IMR-90 (cell line): ENCODE measurements at regions not wholly inside any gene's neighbourhood (a gene's known extent, or its start where the extent isn't known, plus 50 kb on each side); places are given as distances from the start of the nearest gene placed in this dataset.

Experiments used
- ATAC-seq: fragments of 200-7000 bp; cut with Tn5 transposase; 2 replicates; pipeline ENCODE4 v1.9.1; 2020; ENCODE audit warnings: low read depth, mild to moderate bottlenecking, moderate library complexity
- BruUV-seq: library from RNA; stranded (reverse); fragments of 400-500 nt; replicated peaks from 2 replicates; lab custom pipeline; 2021; lab: Mats Ljungman, UMichigan
- CTCF ChIA-PET: fragments of 300-600 bp; formaldehyde crosslinking; extraction: SDS; loops from one replicate; lab custom pipeline; 2021; ENCODE audit warnings: antibody characterized with exemption; lab: Yijun Ruan, JAX
- POLR2A ChIA-PET: fragments of 300-600 bp; sonication (Branson Sonifier 250); formaldehyde crosslinking; loops from one replicate; lab custom pipeline; 2022; ENCODE audit warnings: antibody characterized with exemption; ENCODE audit not compliant: unreplicated experiment; lab: Charles Lee
- DNase-seq: peaks from one replicate; pipeline ENCODE4 v3.0.0; 2013
- H2AFZ ChIP-seq: replicated peaks from 2 replicates; pipeline ENCODE3; 2013; ENCODE audit warnings: low read length, mild to moderate bottlenecking; ENCODE audit not compliant: poor library complexity
- H2AK5ac ChIP-seq: 2 replicates; pipeline ENCODE4 v1.6.1; 2013; ENCODE audit warnings: low read depth, low read length, inconsistent platforms
- H2AK9ac ChIP-seq: replicated peaks from 2 replicates; pipeline ENCODE3; 2013; ENCODE audit warnings: mild to moderate bottlenecking, low read depth, low read length, moderate library complexity; ENCODE audit not compliant: poor library complexity
- H2BK120ac ChIP-seq: 2 replicates; pipeline ENCODE4 v1.6.1; 2013; ENCODE audit warnings: low read depth, low read length, inconsistent platforms
- H2BK15ac ChIP-seq: 3 replicates; pipeline ENCODE4 v1.6.1; 2013; ENCODE audit warnings: low read depth, low read length, inconsistent platforms
- H2BK20ac ChIP-seq: 2 replicates; pipeline ENCODE4 v1.6.1; 2013; ENCODE audit warnings: low read depth, mild to moderate bottlenecking, inconsistent platforms, low read length, moderate library complexity
- H2BK5ac ChIP-seq: 2 replicates; pipeline ENCODE4 v1.6.1; 2013; ENCODE audit warnings: mild to moderate bottlenecking, low read depth, low read length, inconsistent platforms; ENCODE audit not compliant: poor library complexity, severe bottlenecking
- H3K14ac ChIP-seq: replicated peaks from 2 replicates; pipeline ENCODE4 v1.6.1; 2013; ENCODE audit warnings: low read depth, low read length, inconsistent platforms
- H3K18ac ChIP-seq: 2 replicates; pipeline ENCODE4 v1.6.1; 2013; ENCODE audit warnings: low read depth, low read length, control low read depth
- H3K23ac ChIP-seq: 2 replicates; pipeline ENCODE4 v1.6.1; 2013; ENCODE audit warnings: low read depth, low read length, inconsistent platforms
- H3K27ac ChIP-seq: 2 replicates; pipeline ENCODE4 v1.5.1; 2013; ENCODE audit warnings: mild to moderate bottlenecking, control low read depth, low read length; ENCODE audit not compliant: insufficient read depth
- H3K27me3 ChIP-seq: 2 replicates; pipeline ENCODE4 v1.6.1; 2013; ENCODE audit warnings: low read length; ENCODE audit not compliant: control insufficient read depth, insufficient read depth
- H3K36me3 ChIP-seq: 2 replicates; pipeline ENCODE4 v1.6.1; 2013; ENCODE audit warnings: low read length, mixed read lengths; ENCODE audit not compliant: control insufficient read depth, insufficient read depth
- H3K4ac ChIP-seq: 2 replicates; pipeline ENCODE4 v1.6.1; 2013; ENCODE audit warnings: low read depth, low read length, inconsistent platforms
- H3K4me1 ChIP-seq: 2 replicates; pipeline ENCODE4 v1.6.1; 2013; ENCODE audit warnings: low read length, mixed read lengths; ENCODE audit not compliant: control insufficient read depth, insufficient read depth
- H3K4me2 ChIP-seq: 2 replicates; pipeline ENCODE4 v1.6.1; 2013; ENCODE audit warnings: low read depth, mild to moderate bottlenecking, control low read depth, low read length, moderate library complexity
- H3K4me3 ChIP-seq: 2 replicates; pipeline ENCODE4 v1.5.1; 2013; ENCODE audit warnings: low read depth, mild to moderate bottlenecking, control low read depth, low read length, moderate library complexity; ENCODE audit not compliant: insufficient read depth
- H3K56ac ChIP-seq: 2 replicates; pipeline ENCODE4 v1.6.1; 2013; ENCODE audit warnings: low read length, inconsistent platforms; ENCODE audit not compliant: insufficient read depth; ENCODE audit errors: extremely low read depth
- H3K79me1 ChIP-seq, 2 experiments: 2 replicates each; pipeline ENCODE4 v1.6.1; 2013; ENCODE audit warnings: low read length in 2 of 2, inconsistent platforms in 1 of 2, low read depth in 1 of 2
- H3K9ac ChIP-seq: 2 replicates; pipeline ENCODE4 v1.6.1; 2013; ENCODE audit warnings: low read depth, low read length, control low read depth
- H3K9me1 ChIP-seq: 2 replicates; pipeline ENCODE4 v1.6.1; 2013; ENCODE audit warnings: low read length, inconsistent platforms; ENCODE audit not compliant: insufficient read depth
- H3K9me3 ChIP-seq: 2 replicates; pipeline ENCODE4 v1.6.1; 2013; ENCODE audit warnings: low read length; ENCODE audit not compliant: control insufficient read depth, insufficient read depth
- H4K20me1 ChIP-seq: 2 replicates; pipeline ENCODE4 v1.6.1; 2013; ENCODE audit warnings: low read length, inconsistent platforms; ENCODE audit not compliant: insufficient read depth
- H4K5ac ChIP-seq: 2 replicates; pipeline ENCODE4 v1.6.1; 2013; ENCODE audit warnings: mild to moderate bottlenecking, low read depth, low read length, control low read depth
- H4K8ac ChIP-seq, 2 experiments: 2 replicates each; pipeline ENCODE4 v1.6.1; 2013; ENCODE audit warnings: low read depth in 2 of 2, low read length in 2 of 2, control low read depth in 1 of 2, inconsistent platforms in 1 of 2
- H4K91ac ChIP-seq: 2 replicates; pipeline ENCODE4 v1.6.1; 2013; ENCODE audit warnings: low read depth, low read length, inconsistent platforms; ENCODE audit not compliant: insufficient read depth
- BHLHE40 ChIP-seq: fragments of 150-350 bp; IDR thresholded peaks from 2 replicates; pipeline ENCODE4 v1.6.1; 2016; ENCODE audit warnings: mild to moderate bottlenecking, low read depth, low read length
- CEBPB ChIP-seq: IDR thresholded peaks from 2 replicates; pipeline ENCODE4 v1.6.1; 2012; ENCODE audit warnings: low read depth, low read length, improper control_type of control experiment
- CTCF ChIP-seq: conservative IDR thresholded peaks from 2 replicates; pipeline ENCODE4 v1.5.1; 2012; ENCODE audit warnings: mild to moderate bottlenecking, low read depth, low read length, improper control_type of control experiment
- MAZ ChIP-seq: IDR thresholded peaks from 2 replicates; pipeline ENCODE4 v1.6.1; 2012; ENCODE audit warnings: low read depth, mild to moderate bottlenecking, low read length, improper control_type of control experiment, moderate library complexity, borderline replicate concordance
- MXI1 ChIP-seq: IDR thresholded peaks from 2 replicates; pipeline ENCODE4 v1.6.1; 2012; ENCODE audit warnings: low read depth, mild to moderate bottlenecking, low read length, moderate library complexity, borderline replicate concordance
- NFE2L2 ChIP-seq: fragments of 150-350 bp; IDR thresholded peaks from 2 replicates; pipeline ENCODE4 v1.6.1; 2016; ENCODE audit warnings: low read depth, mild to moderate bottlenecking, low read length
- RAD21 ChIP-seq: IDR thresholded peaks from 2 replicates; pipeline ENCODE4 v1.6.1; 2012; ENCODE audit warnings: low read length, improper control_type of control experiment
- RFX5 ChIP-seq: IDR thresholded peaks from 2 replicates; pipeline ENCODE4 v1.8.0; 2012; ENCODE audit warnings: low read depth, mild to moderate bottlenecking, low read length, moderate library complexity
- SMC3 ChIP-seq: fragments of 150-350 bp; IDR thresholded peaks from 2 replicates; pipeline ENCODE4 v1.6.1; 2016; ENCODE audit warnings: low read depth, mild to moderate bottlenecking, antibody characterized with exemption, low read length, moderate library complexity
- WGBS, 2 experiments: methylation state at CpG; one replicate each; pipeline versions ENCODE4 v1.1.5 to v1.1.7; 2013; ENCODE audit warnings: missing lambda C conversion rate in 2 of 2; ENCODE audit not compliant: insufficient read length in 1 of 2; ENCODE audit errors: extremely low coverage in 2 of 2; 5-methylcytosine and 5-hydroxymethylcytosine counted together
- dilution Hi-C: fragments of 300-500 bp; cut with HindIII; formaldehyde crosslinking; loops from one replicate; pipeline ENCODE4 v1.14.3; 2018; ENCODE audit warnings: low sequenced_read_pairs; ENCODE audit not compliant: unreplicated experiment
- in situ Hi-C: fragments of 300-500 bp; cut with MboI; formaldehyde crosslinking; loops from 3 replicates; pipeline ENCODE4 v1.14.3; 2019; ENCODE audit warnings: low sequenced_read_pairs, inconsistent platforms, mixed read lengths
- intact Hi-C: fragments of 100-400 bp; cut with micrococcal nuclease; formaldehyde crosslinking; loops from 2 replicates; pipeline ENCODE4 v1.10.0; 2022

GRCh38 chr10:64076322-64076940 is 555.2 kb downstream of the REEP3 start:
- Histone ChIP-seq H4K91ac (no peak overlapping the region), H4K5ac (no peak overlapping the region), H3K4ac (no peak overlapping the region), H3K18ac (no peak overlapping the region), H2AFZ (no peak overlapping the region), H3K79me1 (no peaks in the 10 kb centered on the region), H2BK15ac (no peak overlapping the region), H3K9me3 (no peaks in the 10 kb centered on the region), H3K14ac (no peak overlapping the region), H3K9ac (no peak overlapping the region), H2BK5ac (no peak overlapping the region), H3K4me2 (no peak overlapping the region), H3K4me3 (no peak overlapping the region), H3K4me1 (no peaks in the 10 kb centered on the region), H2BK20ac (no peak overlapping the region), H3K27ac (no peak overlapping the region), H4K20me1 (no peaks in the 10 kb centered on the region), H3K23ac (no peak overlapping the region), H2AK9ac (no peak overlapping the region), H2AK5ac (no peak overlapping the region), H3K9me1 (no peaks in the 10 kb centered on the region), H3K27me3 (no peaks in the 10 kb centered on the region), H3K36me3 (no peaks in the 10 kb centered on the region), H3K56ac (no peak overlapping the region), H4K8ac (no peak overlapping the region), H2BK120ac (no peak overlapping the region)
- POLR2A ChIA-PET = no interaction called here
- CTCF ChIA-PET = no interaction called here
- no peak for TF ChIP-seq NFE2L2
- no peak for TF ChIP-seq BHLHE40
- no peak for TF ChIP-seq MAZ
- no peak for TF ChIP-seq CTCF
- TF ChIP-seq CEBPB = no peak
- no peak for TF ChIP-seq RAD21
- no peak for TF ChIP-seq SMC3
- no peak for TF ChIP-seq MXI1
- no peak for TF ChIP-seq RFX5
- in situ Hi-C loops = no loop called here
- BruUV-seq = no TSS peak
- dilution Hi-C loops = no loop called here
- WGBS, 2 experiments = 65% methylated on average over 4 of the region's 7 CpGs; no CpG with 5 or more reads in 1 of the 2 experiments
- DNase-seq (no peak), ATAC-seq (no peak)
- intact Hi-C loops = no loop called here
